NB4 (cell line): ENCODE measurements at regions not wholly inside any gene's neighbourhood (a gene's known extent, or its start where the extent isn't known, plus 50 kb on each side); places are given as distances from the start of the nearest gene placed in this dataset.

Experiments used
- MYC ChIP-seq: IDR thresholded peaks from 2 replicates; pipeline ENCODE4 v1.6.1; 2011; ENCODE audit warnings: low read depth, low read length
- POLR2A ChIP-seq: IDR thresholded peaks from 2 replicates; pipeline ENCODE4 v1.6.1; 2011; ENCODE audit warnings: mild to moderate bottlenecking; ENCODE audit not compliant: insufficient read length; ENCODE audit errors: extremely low read depth
- TF ChIP-seq, protein P1 (sequence below): IDR thresholded peaks from one replicate; pipeline ENCODE4 v1.5.1; 2012; ENCODE audit warnings: low read depth, low read length
- TF ChIP-seq, protein P2 (sequence below): IDR thresholded peaks from 2 replicates; pipeline ENCODE4 v1.6.1; 2011; ENCODE audit warnings: low read depth, low read length

DNA sequence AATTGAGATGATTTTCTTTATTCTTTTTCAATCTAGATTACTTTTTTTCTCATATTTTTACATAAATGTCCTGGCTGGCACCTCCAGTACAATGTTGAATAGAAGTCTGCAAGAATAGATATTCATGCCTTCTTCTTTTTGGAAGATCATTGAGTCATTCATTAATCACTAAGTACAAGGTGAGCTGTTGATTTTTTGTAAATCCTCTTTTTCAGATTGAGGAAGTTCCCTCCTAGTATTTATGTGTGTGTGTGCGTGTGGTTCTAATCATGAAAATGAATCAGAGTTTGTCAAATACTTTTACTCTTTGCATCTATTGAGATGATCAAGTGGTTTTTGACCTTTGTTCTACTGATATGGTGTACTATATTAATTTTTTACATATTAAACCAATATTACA is 859.3 kb downstream of the KCNT2 start:
- TF ChIP-seq, protein P1, sequence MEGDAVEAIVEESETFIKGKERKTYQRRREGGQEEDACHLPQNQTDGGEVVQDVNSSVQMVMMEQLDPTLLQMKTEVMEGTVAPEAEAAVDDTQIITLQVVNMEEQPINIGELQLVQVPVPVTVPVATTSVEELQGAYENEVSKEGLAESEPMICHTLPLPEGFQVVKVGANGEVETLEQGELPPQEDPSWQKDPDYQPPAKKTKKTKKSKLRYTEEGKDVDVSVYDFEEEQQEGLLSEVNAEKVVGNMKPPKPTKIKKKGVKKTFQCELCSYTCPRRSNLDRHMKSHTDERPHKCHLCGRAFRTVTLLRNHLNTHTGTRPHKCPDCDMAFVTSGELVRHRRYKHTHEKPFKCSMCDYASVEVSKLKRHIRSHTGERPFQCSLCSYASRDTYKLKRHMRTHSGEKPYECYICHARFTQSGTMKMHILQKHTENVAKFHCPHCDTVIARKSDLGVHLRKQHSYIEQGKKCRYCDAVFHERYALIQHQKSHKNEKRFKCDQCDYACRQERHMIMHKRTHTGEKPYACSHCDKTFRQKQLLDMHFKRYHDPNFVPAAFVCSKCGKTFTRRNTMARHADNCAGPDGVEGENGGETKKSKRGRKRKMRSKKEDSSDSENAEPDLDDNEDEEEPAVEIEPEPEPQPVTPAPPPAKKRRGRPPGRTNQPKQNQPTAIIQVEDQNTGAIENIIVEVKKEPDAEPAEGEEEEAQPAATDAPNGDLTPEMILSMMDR = no peak
- TF ChIP-seq, protein P2, sequence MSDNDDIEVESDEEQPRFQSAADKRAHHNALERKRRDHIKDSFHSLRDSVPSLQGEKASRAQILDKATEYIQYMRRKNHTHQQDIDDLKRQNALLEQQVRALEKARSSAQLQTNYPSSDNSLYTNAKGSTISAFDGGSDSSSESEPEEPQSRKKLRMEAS = no peak
- no peak for TF ChIP-seq POLR2A
- TF ChIP-seq MYC = no peak
